ENCODE measurements at regions not wholly inside any gene's neighbourhood (a gene's known extent, or its start where the extent isn't known, plus 50 kb on each side); places are given as distances from the start of the nearest gene placed in this dataset.
"Not testable (repeated sequence)": the region's sequence is repeated elsewhere in the genome, so short reads cannot be mapped to it uniquely, and the experiment has no call there.

DNA sequence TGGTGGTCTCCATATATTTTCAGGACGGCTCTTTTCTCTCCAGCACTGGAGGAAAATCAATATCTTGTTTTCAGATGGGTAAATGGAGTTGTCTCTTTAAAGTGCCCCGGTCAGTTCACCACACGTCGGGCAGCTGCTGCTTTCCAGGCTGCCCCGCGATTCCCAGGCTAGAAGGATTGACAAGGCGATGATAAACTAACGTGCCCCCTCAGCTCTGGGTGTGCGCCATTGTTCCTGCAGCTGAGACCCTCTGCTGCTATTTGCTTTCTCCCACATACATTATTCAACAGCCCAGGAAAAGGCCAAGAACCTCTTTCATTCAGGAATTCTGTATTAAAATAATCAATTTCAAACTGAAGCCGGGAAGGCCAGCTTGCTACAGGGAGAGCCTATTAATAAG is 254.5 kb downstream of the SOX3 start:
- Histone ChIP-seq H3K4me1 (ENCODE audit: low read depth) (no peaks in the 10 kb centered on the region), H3K36me3 (no peaks in the 10 kb centered on the region), H3K9me3 (ENCODE audit: low read depth) (no peaks in the 10 kb centered on the region), H3K4me3 (no peak overlapping the region), H3K27ac (no peak overlapping the region), H3K27me3 (no peaks in the 10 kb centered on the region)
- TF ChIP-seq, protein P1, sequence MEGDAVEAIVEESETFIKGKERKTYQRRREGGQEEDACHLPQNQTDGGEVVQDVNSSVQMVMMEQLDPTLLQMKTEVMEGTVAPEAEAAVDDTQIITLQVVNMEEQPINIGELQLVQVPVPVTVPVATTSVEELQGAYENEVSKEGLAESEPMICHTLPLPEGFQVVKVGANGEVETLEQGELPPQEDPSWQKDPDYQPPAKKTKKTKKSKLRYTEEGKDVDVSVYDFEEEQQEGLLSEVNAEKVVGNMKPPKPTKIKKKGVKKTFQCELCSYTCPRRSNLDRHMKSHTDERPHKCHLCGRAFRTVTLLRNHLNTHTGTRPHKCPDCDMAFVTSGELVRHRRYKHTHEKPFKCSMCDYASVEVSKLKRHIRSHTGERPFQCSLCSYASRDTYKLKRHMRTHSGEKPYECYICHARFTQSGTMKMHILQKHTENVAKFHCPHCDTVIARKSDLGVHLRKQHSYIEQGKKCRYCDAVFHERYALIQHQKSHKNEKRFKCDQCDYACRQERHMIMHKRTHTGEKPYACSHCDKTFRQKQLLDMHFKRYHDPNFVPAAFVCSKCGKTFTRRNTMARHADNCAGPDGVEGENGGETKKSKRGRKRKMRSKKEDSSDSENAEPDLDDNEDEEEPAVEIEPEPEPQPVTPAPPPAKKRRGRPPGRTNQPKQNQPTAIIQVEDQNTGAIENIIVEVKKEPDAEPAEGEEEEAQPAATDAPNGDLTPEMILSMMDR (IDR thresholded peaks at IDR 0.05; ENCODE audit: low read depth, low read length), result no peak
- DNase-seq (ENCODE audit: low read depth in 1 of 2, low spot score in 1 of 2), result no peak

DNA sequence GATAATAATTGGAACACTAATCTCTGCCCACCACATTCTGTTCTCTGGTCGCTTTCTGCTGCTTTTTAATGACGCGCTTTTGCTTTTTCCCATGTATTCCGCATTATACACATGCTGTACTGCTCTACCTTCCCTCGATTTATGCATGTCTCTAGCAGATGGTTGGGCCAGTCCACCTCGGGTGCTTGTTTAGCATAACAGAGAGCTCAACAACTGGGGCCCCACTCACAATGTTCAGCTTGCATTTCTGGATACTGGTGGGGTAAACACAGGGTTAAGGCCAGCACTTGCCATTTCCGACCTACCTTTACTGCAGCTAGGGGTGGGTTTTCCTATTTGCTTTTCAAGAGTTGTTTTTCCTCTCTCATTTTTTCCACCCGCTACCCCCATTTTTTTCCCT is 255.8 kb downstream of the SOX3 start:
- H3K4me3 ChIP-seq, result no peak overlapping the region
- DNase-seq (ENCODE audit: low read depth in 1 of 2, low spot score in 1 of 2), result no peak

DNA sequence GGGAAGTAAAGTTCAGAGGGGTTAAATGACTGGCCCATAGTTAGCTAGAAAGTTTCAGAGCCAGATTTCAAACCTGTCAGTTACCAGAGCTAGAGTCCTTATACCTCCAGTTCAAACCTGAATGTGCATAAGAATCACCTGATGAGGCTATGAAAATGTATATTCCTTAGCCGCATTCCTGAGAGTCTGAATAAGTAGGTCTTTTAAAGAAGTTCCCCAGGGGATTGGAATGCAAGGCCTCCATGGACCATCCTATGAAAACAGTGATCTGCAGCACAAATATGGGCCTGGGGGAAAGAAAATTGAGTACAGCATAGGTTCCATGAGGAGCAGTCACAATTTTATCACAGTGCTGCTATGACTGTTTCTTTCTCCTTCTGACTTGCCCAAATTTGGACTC is 263.9 kb upstream of the CXorf66 start:
- no peaks in the 10 kb centered on the region for H3K4me1 ChIP-seq (ENCODE audit: low read depth)
- TF ChIP-seq, protein P1 (IDR thresholded peaks at IDR 0.05; ENCODE audit: low read depth, low read length), result no peak

More for the DNA sequence above, 255.8 kb downstream of the SOX3 start:
- TF ChIP-seq, protein P1 (IDR thresholded peaks at IDR 0.05; ENCODE audit: low read depth, low read length), result no peak
- Histone ChIP-seq H3K27ac (no peak overlapping the region), H3K4me1 (ENCODE audit: low read depth) (no peaks in the 10 kb centered on the region), H3K9me3 (ENCODE audit: low read depth) (no peaks in the 10 kb centered on the region), H3K36me3 (no peaks in the 10 kb centered on the region), H3K27me3 (no peaks in the 10 kb centered on the region)

DNA sequence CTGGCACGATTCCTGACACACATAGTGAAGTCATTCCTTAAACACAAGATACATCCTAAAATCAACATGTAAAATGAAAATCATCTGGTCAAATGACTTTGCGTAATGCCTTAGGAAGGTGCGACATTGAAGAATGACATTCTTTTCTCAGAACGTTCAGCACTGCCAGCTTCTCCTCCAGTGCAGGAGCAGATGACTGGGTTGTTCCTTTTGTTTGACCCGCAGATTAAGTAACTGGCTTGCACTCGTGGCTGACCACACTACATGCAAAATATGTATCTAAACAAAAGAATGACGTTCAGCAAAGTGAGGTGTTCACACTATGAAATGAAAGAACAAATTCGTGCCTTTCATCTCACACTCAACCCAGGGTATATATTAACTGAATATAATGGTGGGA is 260.7 kb upstream of the CXorf66 start:
- DNase-seq (ENCODE audit: low read depth in 1 of 2, low spot score in 1 of 2); H3K27ac ChIP-seq; H3K9me3 ChIP-seq (ENCODE audit: low read depth); H3K27me3 ChIP-seq; H3K36me3 ChIP-seq; H3K4me1 ChIP-seq (ENCODE audit: low read depth); H3K4me3 ChIP-seq: not testable (repeated sequence)

More for the DNA sequence above, 263.9 kb upstream of the CXorf66 start:
- DNase-seq (ENCODE audit: low read depth in 1 of 2, low spot score in 1 of 2), result no peak
- H3K36me3 ChIP-seq, result no peaks in the 10 kb centered on the region
- H3K27ac ChIP-seq, result no peak overlapping the region
- no peaks in the 10 kb centered on the region for H3K9me3 ChIP-seq (ENCODE audit: low read depth)
- H3K4me3 ChIP-seq, result no peak overlapping the region
- H3K27me3 ChIP-seq, result no peaks in the 10 kb centered on the region

DNA sequence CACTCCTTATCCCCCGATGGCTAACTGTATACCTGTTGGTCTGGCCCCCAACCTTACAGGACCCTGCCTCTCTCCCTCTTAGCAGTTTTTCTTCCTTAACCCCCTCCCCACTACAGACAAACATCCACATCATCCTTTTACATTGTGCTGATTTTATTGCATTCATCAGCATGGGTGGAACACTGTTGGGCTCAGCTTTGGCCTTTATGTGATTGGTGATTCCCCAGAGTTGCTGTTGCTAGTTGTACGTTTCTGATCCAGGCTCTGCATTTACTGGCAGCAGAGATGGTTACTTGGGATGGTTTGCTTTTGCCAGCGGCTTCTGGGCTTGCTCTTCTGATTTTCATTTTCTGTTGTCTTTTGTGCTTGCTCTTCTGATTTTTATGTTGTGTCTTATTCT is 250.6 kb upstream of the CXorf66 start:
- not testable (repeated sequence) for DNase-seq (ENCODE audit: low read depth in 1 of 2, low spot score in 1 of 2); H3K27ac ChIP-seq; H3K4me3 ChIP-seq; H3K27me3 ChIP-seq; H3K36me3 ChIP-seq; H3K4me1 ChIP-seq (ENCODE audit: low read depth); H3K9me3 ChIP-seq (ENCODE audit: low read depth)

DNA sequence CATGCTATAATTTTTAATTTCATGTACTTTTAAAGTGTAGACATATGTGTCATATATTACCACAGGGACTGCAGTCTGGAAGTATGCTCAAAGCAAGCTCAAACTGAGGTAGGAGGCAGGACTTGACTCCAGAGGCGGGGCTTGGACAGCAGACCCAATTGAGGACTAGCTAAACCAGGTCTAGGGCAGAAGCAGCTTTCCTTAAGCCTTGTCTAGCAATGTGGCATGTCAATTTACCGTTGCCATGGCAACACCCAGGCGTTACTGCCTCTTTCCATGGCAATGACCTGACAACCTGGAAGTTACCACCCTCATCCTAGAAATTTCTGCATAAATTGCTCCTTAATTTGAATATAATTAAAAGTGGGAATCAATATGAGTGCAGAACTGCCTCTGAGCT is 249.2 kb upstream of the CXorf66 start:
- not testable (repeated sequence) for DNase-seq (ENCODE audit: low read depth in 1 of 2, low spot score in 1 of 2); H3K27ac ChIP-seq; H3K4me1 ChIP-seq (ENCODE audit: low read depth); H3K36me3 ChIP-seq; H3K4me3 ChIP-seq; H3K27me3 ChIP-seq; H3K9me3 ChIP-seq (ENCODE audit: low read depth)

DNA sequence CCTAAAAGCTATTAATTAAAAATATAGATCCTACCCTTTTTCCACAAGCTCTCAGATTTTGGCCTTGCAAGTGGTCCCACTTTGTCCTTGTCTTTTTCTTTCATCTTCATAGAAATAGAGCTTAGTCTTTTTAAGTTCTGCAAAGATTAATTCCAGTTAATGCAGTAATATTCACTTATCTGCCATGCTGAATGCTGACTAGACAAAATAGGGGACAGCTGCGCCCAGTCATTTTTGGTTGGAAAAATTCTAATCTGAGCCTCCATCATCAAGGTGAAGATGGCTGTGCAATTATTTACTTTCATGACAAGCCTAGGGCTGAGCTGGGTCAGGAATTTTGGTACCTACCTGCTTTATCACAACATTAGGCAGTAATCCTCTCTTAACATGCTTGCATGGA is 241.3 kb upstream of the CXorf66 start:
- Histone ChIP-seq H3K9me3 (ENCODE audit: low read depth) (no peaks in the 10 kb centered on the region), H3K4me1 (ENCODE audit: low read depth) (no peaks in the 10 kb centered on the region), H3K4me3 (no peak overlapping the region), H3K36me3 (no peaks in the 10 kb centered on the region), H3K27ac (no peak overlapping the region), H3K27me3 (no peaks in the 10 kb centered on the region)
- no peak for DNase-seq (ENCODE audit: low read depth in 1 of 2, low spot score in 1 of 2)
- TF ChIP-seq, protein P1 (IDR thresholded peaks at IDR 0.05; ENCODE audit: low read depth, low read length), result no peak
